Colonic mucosa (tissue), 4 donors: ENCODE measurements at regions not wholly inside any gene's neighbourhood (a gene's known extent, or its start where the extent isn't known, plus 50 kb on each side); places are given as distances from the start of the nearest gene placed in this dataset.

Experiments used
- DNase-seq: peaks from one replicate; pipeline ENCODE4 v3.0.0-alpha.2; 2020
- H3K27ac ChIP-seq: fragments of 200-600 bp; one replicate; pipeline ENCODE4 v1.8.0; 2021
- H3K27me3 ChIP-seq: fragments of 200-600 bp; one replicate; pipeline ENCODE4 v1.8.0; 2021
- H3K36me3 ChIP-seq: fragments of 200-600 bp; one replicate; pipeline ENCODE4 v1.8.0; 2021
- H3K4me1 ChIP-seq: fragments of 200-600 bp; one replicate; pipeline ENCODE4 v1.8.0; 2021; ENCODE audit warnings: mild to moderate bottlenecking
- H3K4me3 ChIP-seq: fragments of 200-600 bp; one replicate; pipeline ENCODE4 v1.8.0; 2021
- H3K9ac ChIP-seq, 2 donors: one replicate each; pipeline ENCODE4 v1.7.0; 2013; ENCODE audit warnings: control low read depth in 2 of 2, low read depth in 2 of 2, low read length in 2 of 2
- H3K9me3 ChIP-seq: fragments of 200-600 bp; one replicate; pipeline ENCODE4 v1.8.0; 2021
- intact Hi-C: fragments of 100-400 bp; cut with DNase I; formaldehyde crosslinking; loops from one replicate; pipeline ENCODE4 v1.14.1; 2022
- TF ChIP-seq, protein P1 (sequence below): fragments of 200-600 bp; IDR thresholded peaks from one replicate; pipeline ENCODE4 v1.8.0; 2022; ENCODE audit warnings: antibody characterized with exemption, mild to moderate bottlenecking
- donor health status: healthy.
- donor health status: DM: no; HTN: no; CAD: no.
- donor health status: DM: no; HTN: no; CAD: no.

GRCh38 chr6:109222848-109223247, 127.5 kb downstream of the CEP57L1 start:
- Histone ChIP-seq H3K4me3 (no peak overlapping the region), H3K9me3 (no peaks in the 10 kb centered on the region), H3K9ac (no peak overlapping the region), H3K27ac (no peak overlapping the region), H3K27me3 (no peaks in the 10 kb centered on the region), H3K36me3 (no peaks in the 10 kb centered on the region), H3K4me1 (no peaks in the 10 kb centered on the region)
- no peak for DNase-seq
- TF ChIP-seq, protein P1, sequence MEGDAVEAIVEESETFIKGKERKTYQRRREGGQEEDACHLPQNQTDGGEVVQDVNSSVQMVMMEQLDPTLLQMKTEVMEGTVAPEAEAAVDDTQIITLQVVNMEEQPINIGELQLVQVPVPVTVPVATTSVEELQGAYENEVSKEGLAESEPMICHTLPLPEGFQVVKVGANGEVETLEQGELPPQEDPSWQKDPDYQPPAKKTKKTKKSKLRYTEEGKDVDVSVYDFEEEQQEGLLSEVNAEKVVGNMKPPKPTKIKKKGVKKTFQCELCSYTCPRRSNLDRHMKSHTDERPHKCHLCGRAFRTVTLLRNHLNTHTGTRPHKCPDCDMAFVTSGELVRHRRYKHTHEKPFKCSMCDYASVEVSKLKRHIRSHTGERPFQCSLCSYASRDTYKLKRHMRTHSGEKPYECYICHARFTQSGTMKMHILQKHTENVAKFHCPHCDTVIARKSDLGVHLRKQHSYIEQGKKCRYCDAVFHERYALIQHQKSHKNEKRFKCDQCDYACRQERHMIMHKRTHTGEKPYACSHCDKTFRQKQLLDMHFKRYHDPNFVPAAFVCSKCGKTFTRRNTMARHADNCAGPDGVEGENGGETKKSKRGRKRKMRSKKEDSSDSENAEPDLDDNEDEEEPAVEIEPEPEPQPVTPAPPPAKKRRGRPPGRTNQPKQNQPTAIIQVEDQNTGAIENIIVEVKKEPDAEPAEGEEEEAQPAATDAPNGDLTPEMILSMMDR, result no peak
- intact Hi-C loops, result no loop called here

GRCh38 chr6:109221543-109222195, 126.4 kb downstream of the CEP57L1 start:
- Histone ChIP-seq H3K27me3 (no peaks in the 10 kb centered on the region), H3K4me3 (no peak overlapping the region), H3K9me3 (no peaks in the 10 kb centered on the region), H3K9ac (no peak overlapping the region), H3K4me1 (no peaks in the 10 kb centered on the region), H3K36me3 (no peaks in the 10 kb centered on the region), H3K27ac (no peak overlapping the region)
- DNase-seq, result no peak
- intact Hi-C loops, result no loop called here
- TF ChIP-seq, protein P1, result no peak
